ENCODE measurements at regions not wholly inside any gene's neighbourhood (a gene's known extent, or its start where the extent isn't known, plus 50 kb on each side); places are given as distances from the start of the nearest gene placed in this dataset.

- DNase-seq = no peak
These were observed 558.7 kb upstream of the KCNMB2 start for GRCh38 chr3:177977381-177978158.

- no peak for DNase-seq
These were observed 557.3 kb upstream of the KCNMB2 start for GRCh38 chr3:177978946-177979345.

- DNase-seq = peak; percentile 59
These were observed 556.5 kb upstream of the KCNMB2 start for GRCh38 chr3:177979703-177980102.

GRCh38 chr3:177981576-177981975, 554.7 kb upstream of the KCNMB2 start:
- no peak for DNase-seq

GRCh38 chr3:177982034-177982433, 554.2 kb upstream of the KCNMB2 start:
- no peak for DNase-seq

GRCh38 chr3:177983320-177983719, 552.9 kb upstream of the KCNMB2 start:
- DNase-seq = no peak

- DNase-seq = no peak
These were observed 543.0 kb upstream of the KCNMB2 start for GRCh38 chr3:177992993-177993970.

- DNase-seq = no peak
These were observed 541.3 kb upstream of the KCNMB2 start for GRCh38 chr3:177994976-177995375.

GRCh38 chr3:177995381-177996085, 540.7 kb upstream of the KCNMB2 start:
- DNase-seq = no peak

- DNase-seq = no peak
These were observed 534.5 kb upstream of the KCNMB2 start for GRCh38 chr3:178001670-178002101.

GRCh38 chr3:178002113-178002512, 534.1 kb upstream of the KCNMB2 start:
- DNase-seq = peak; percentile 53

- no peak for DNase-seq
These were observed 532.5 kb upstream of the KCNMB2 start for GRCh38 chr3:178003756-178004155.

- no peak for DNase-seq
These were observed 530.3 kb upstream of the KCNMB2 start for GRCh38 chr3:178005961-178006360.

- no peak for DNase-seq
These were observed 525.9 kb upstream of the KCNMB2 start for GRCh38 chr3:178010306-178010705.

- DNase-seq = no peak
These were observed 516.6 kb upstream of the KCNMB2 start for GRCh38 chr3:178019645-178020044.

GRCh38 chr3:178022599-178022998, 513.6 kb upstream of the KCNMB2 start:
- no peak for DNase-seq

GRCh38 chr3:178028933-178029332, 507.3 kb upstream of the KCNMB2 start:
- DNase-seq = no peak

GRCh38 chr3:178036451-178037144, 499.6 kb upstream of the KCNMB2 start:
- no peak for DNase-seq

- DNase-seq = no peak
These were observed 494.3 kb upstream of the KCNMB2 start for GRCh38 chr3:178041931-178042330.

- no peak for DNase-seq
These were observed 493.9 kb upstream of the KCNMB2 start for GRCh38 chr3:178042376-178042775.

GRCh38 chr3:178043084-178043483, 493.2 kb upstream of the KCNMB2 start:
- DNase-seq = no peak

- no peak for DNase-seq
These were observed 491.9 kb upstream of the KCNMB2 start for GRCh38 chr3:178044320-178044719.

GRCh38 chr3:178047496-178047895, 488.7 kb upstream of the KCNMB2 start:
- DNase-seq = no peak
